HCT116 (cell line): ENCODE measurements at regions not wholly inside any gene's neighbourhood (a gene's known extent, or its start where the extent isn't known, plus 50 kb on each side); places are given as distances from the start of the nearest gene placed in this dataset.

Source experiments
- ATAC-seq: fragments of 200-7000 bp; cut with Tn5 transposase; 2 replicates; pipeline ENCODE4 v1.9.1; 2020; ENCODE audit warnings: mild to moderate bottlenecking, moderate library complexity
- BruUV-seq: library from RNA; stranded (reverse); fragments of 400-500 nt; replicated peaks from 2 replicates; lab custom pipeline; 2021; lab: Mats Ljungman, UMichigan
- CTCF ChIA-PET: fragments of 300-600 bp; sonication (Branson Sonifier 250); formaldehyde crosslinking; loops from one replicate; lab custom pipeline; 2021; ENCODE audit warnings: antibody characterized with exemption; lab: Charles Lee
- POLR2A ChIA-PET: fragments of 300-600, 350-600 bp; sonication (Branson Sonifier 250); formaldehyde crosslinking; loops from one replicate; lab custom pipeline; 2021; ENCODE audit warnings: antibody characterized with exemption; lab: Charles Lee
- RAD21 ChIA-PET, 2 experiments: fragments of 300-600 bp; sonication (Branson Sonifier 250); formaldehyde crosslinking; loops; one replicate each; lab custom pipeline; 2023; ENCODE audit warnings: low total read pairs in 2 of 2; ENCODE audit not compliant: uncharacterized antibody in 2 of 2, unreplicated experiment in 2 of 2, low non-redundant PET in 1 of 2; lab: Charles Lee
- DNase-seq: peaks from one replicate; pipeline ENCODE4 v3.0.0-alpha.2; 2010; ENCODE audit warnings: low read depth, low spot score
- H2AFZ ChIP-seq: fragments of 200-600 bp; shearing (Covaris generic), sonication (generic); 2 replicates; pipeline ENCODE4 v1.6.1; 2017; ENCODE audit warnings: low read depth, mixed run types, mixed read lengths, antibody characterized with exemption, low read length; ENCODE audit not compliant: poor library complexity, severe bottlenecking
- H3K27ac ChIP-seq: 2 replicates; pipeline ENCODE4 v1.5.1; 2012; ENCODE audit warnings: low read depth, low read length
- H3K27me3 ChIP-seq: fragments of 200-600 bp; sonication (generic); 2 replicates; pipeline ENCODE4 v1.6.1; 2016; ENCODE audit warnings: mixed run types, low read length, mixed read lengths; ENCODE audit not compliant: insufficient read depth
- H3K36me3 ChIP-seq, 2 experiments: fragments of 200-500 bp in 1 of 2; fragments of 200-600 bp in 1 of 2; sonication (Bioruptor generic) in 1 of 2; sonication (generic) in 1 of 2; 2 replicates each; pipeline versions ENCODE4 v1.5.1 to v1.6.1; 2014 to 2016; ENCODE audit warnings: low read length in 2 of 2, inconsistent platforms in 1 of 2, mixed read lengths in 1 of 2, mixed run types in 1 of 2; ENCODE audit not compliant: insufficient read depth in 2 of 2, control insufficient read depth in 1 of 2
- H3K4me1 ChIP-seq, 2 experiments: fragments of 200-600 bp in 1 of 2; sonication (generic) in 1 of 2; 2 replicates each; pipeline versions ENCODE4 v1.5.1 to v1.6.1; 2012 to 2017; ENCODE audit warnings: low read length in 2 of 2, inconsistent platforms in 1 of 2, mild to moderate bottlenecking in 1 of 2, mixed read lengths in 1 of 2, mixed run types in 1 of 2, moderate library complexity in 1 of 2; ENCODE audit not compliant: insufficient read depth in 2 of 2, control insufficient read depth in 1 of 2
- H3K4me2 ChIP-seq: fragments of 200-600 bp; sonication (generic); 2 replicates; pipeline ENCODE4 v1.6.1; 2017; ENCODE audit warnings: mixed run types, low read length, mixed read lengths
- H3K4me3 ChIP-seq, 2 experiments: fragments of 200-600 bp in 1 of 2; sonication (generic) in 1 of 2; replicated peaks in 1 of 2; 2 replicates each; pipeline ENCODE4 v1.5.1; 2011 to 2016; ENCODE audit warnings: low read length in 2 of 2, control low read depth in 1 of 2, low read depth in 1 of 2, mild to moderate bottlenecking in 1 of 2, mixed read lengths in 1 of 2, mixed run types in 1 of 2
- H3K79me2 ChIP-seq: fragments of 200-600 bp; sonication (generic); 2 replicates; pipeline ENCODE4 v1.6.1; 2017; ENCODE audit warnings: mild to moderate bottlenecking, mixed run types, low read length, moderate library complexity, mixed read lengths; ENCODE audit not compliant: insufficient read depth
- H3K9ac ChIP-seq: fragments of 200-600 bp; sonication (generic); 2 replicates; pipeline ENCODE4 v1.6.1; 2016; ENCODE audit warnings: low read length, mixed read lengths
- H3K9me2 ChIP-seq: fragments of 200-600 bp; sonication (generic), shearing (Covaris generic); 2 replicates; pipeline ENCODE4 v1.6.1; 2017; ENCODE audit warnings: mixed run types, mild to moderate bottlenecking, moderate library complexity; ENCODE audit not compliant: insufficient read depth
- H3K9me3 ChIP-seq, 2 experiments: fragments of 200-500 bp in 1 of 2; fragments of 200-600 bp in 1 of 2; sonication (Bioruptor generic) in 1 of 2; sonication (generic) in 1 of 2; 2 replicates each; pipeline ENCODE4 v1.6.1; 2014 to 2017; ENCODE audit warnings: low read length in 2 of 2, mixed read lengths in 2 of 2, inconsistent platforms in 1 of 2, low read depth in 1 of 2, mild to moderate bottlenecking in 1 of 2, mixed run types in 1 of 2, moderate library complexity in 1 of 2; ENCODE audit not compliant: control insufficient read depth in 1 of 2, insufficient read depth in 1 of 2
- H4K20me1 ChIP-seq: fragments of 200-600 bp; sonication (generic), shearing (Covaris generic); 2 replicates; pipeline ENCODE4 v1.6.1; 2017; ENCODE audit warnings: mixed run types, mild to moderate bottlenecking, moderate library complexity; ENCODE audit not compliant: insufficient read depth
- CBX3 ChIP-seq: IDR thresholded peaks from 2 replicates; pipeline ENCODE4 v1.6.1; 2012; ENCODE audit warnings: low read depth
- CEBPB ChIP-seq: IDR thresholded peaks from 2 replicates; pipeline ENCODE4 v1.6.1; 2012; ENCODE audit warnings: low read depth
- EGR1 ChIP-seq: IDR thresholded peaks from 2 replicates; pipeline ENCODE4 v1.6.1; 2012; ENCODE audit warnings: low read depth
- FOSL1 ChIP-seq: IDR thresholded peaks from 2 replicates; pipeline ENCODE4 v1.6.1; 2012; ENCODE audit warnings: low read depth
- JUND ChIP-seq: IDR thresholded peaks from 2 replicates; pipeline ENCODE4 v1.6.1; 2012
- RAD21 ChIP-seq: IDR thresholded peaks from 2 replicates; pipeline ENCODE4 v1.6.1; 2012; ENCODE audit warnings: low read depth, mild to moderate bottlenecking
- SP1 ChIP-seq: IDR thresholded peaks from 2 replicates; pipeline ENCODE4 v1.6.1; 2012; ENCODE audit warnings: low read depth
- SRF ChIP-seq: IDR thresholded peaks from 2 replicates; pipeline ENCODE4 v1.6.1; 2012; ENCODE audit warnings: low read depth
- TCF7L2 ChIP-seq: IDR thresholded peaks from 2 replicates; pipeline ENCODE4 v1.7.0; 2011; ENCODE audit warnings: borderline replicate concordance, inconsistent platforms; ENCODE audit not compliant: insufficient read depth, insufficient read length; ENCODE audit errors: extremely low read depth
- YY1 ChIP-seq: IDR thresholded peaks from 2 replicates; pipeline ENCODE4 v1.6.1; 2011; ENCODE audit warnings: low read length, low read depth, moderate library complexity, mild to moderate bottlenecking; ENCODE audit not compliant: insufficient replicate concordance; ENCODE audit errors: extremely low read depth
- intact Hi-C: fragments of 100-400 bp; cut with micrococcal nuclease; formaldehyde crosslinking; loops from 2 replicates; pipeline ENCODE4 v1.10.0; 2022
- TF ChIP-seq, protein P1 (sequence below), 3 experiments: fragments of 200-600 bp in 1 of 3; sonication (generic) in 1 of 3; IDR thresholded peaks in 2 of 3; conservative IDR thresholded peaks in 1 of 3; 2 replicates each; pipeline ENCODE4 v1.5.1; 2012 to 2017; ENCODE audit warnings: low read depth in 2 of 3, low read length in 2 of 3, antibody characterized with exemption in 1 of 3, borderline replicate concordance in 1 of 3, control low read depth in 1 of 3, mild to moderate bottlenecking in 1 of 3, mixed read lengths in 1 of 3, mixed run types in 1 of 3, moderate library complexity in 1 of 3; ENCODE audit not compliant: insufficient read depth in 1 of 3
- TF ChIP-seq, protein P2 (sequence below): IDR thresholded peaks from 2 replicates; pipeline ENCODE4 v1.6.1; 2012; ENCODE audit warnings: low read depth
- TF ChIP-seq, protein P3 (sequence below): IDR thresholded peaks from 2 replicates; pipeline ENCODE4 v1.6.1; 2012

DNA sequence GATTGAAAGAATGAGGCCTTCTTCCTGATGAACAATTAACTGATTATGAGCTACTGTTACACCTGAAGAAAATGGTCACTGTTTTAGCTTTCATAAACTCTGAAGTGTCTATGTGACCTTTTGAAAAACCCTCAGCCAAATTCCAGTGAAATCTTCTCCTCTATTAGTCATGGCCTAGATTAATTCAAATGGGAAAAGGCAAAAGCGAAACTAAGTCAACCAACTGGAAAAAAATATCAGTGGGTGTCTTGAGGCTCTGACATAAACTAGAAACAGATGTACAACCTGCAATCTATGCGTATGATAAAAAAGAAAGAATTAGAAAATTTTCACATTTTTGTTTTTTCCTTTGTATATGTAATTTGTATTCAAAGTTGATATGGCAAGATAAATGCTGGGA lies 169.4 kb upstream of the BANK1 start:
- no peaks in the 10 kb centered on the region for H4K20me1 ChIP-seq
- no peaks in the 10 kb centered on the region for H3K9me3 ChIP-seq
- ATAC-seq, result no peak
- no peak overlapping the region for H3K27ac ChIP-seq
- H2AFZ ChIP-seq, result peak overlapping the region; percentile 81
- H3K4me2 ChIP-seq, result peak overlapping the region; percentile 16; the same call in 1 of the 2 replicates
- intact Hi-C loops, result no loop called here
- H3K4me1 ChIP-seq, result no peaks in the 10 kb centered on the region; a peak in 1 of 4 replicates
- no peak overlapping the region for H3K9ac ChIP-seq
- BruUV-seq, result no TSS peak
- no peak overlapping the region for H3K4me3 ChIP-seq
- RAD21 ChIA-PET, result no interaction called here
- no peak for DNase-seq
- H3K79me2 ChIP-seq, result no peaks in the 10 kb centered on the region
- TF ChIP-seq RAD21 (no peak), JUND (no peak), SP1 (no peak), CEBPB (no peak), FOSL1 (no peak), EGR1 (no peak), SRF (no peak)
- TF ChIP-seq, protein P1, sequence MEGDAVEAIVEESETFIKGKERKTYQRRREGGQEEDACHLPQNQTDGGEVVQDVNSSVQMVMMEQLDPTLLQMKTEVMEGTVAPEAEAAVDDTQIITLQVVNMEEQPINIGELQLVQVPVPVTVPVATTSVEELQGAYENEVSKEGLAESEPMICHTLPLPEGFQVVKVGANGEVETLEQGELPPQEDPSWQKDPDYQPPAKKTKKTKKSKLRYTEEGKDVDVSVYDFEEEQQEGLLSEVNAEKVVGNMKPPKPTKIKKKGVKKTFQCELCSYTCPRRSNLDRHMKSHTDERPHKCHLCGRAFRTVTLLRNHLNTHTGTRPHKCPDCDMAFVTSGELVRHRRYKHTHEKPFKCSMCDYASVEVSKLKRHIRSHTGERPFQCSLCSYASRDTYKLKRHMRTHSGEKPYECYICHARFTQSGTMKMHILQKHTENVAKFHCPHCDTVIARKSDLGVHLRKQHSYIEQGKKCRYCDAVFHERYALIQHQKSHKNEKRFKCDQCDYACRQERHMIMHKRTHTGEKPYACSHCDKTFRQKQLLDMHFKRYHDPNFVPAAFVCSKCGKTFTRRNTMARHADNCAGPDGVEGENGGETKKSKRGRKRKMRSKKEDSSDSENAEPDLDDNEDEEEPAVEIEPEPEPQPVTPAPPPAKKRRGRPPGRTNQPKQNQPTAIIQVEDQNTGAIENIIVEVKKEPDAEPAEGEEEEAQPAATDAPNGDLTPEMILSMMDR (IDR thresholded peaks at IDR 0.05 in 2 of 3, conservative IDR thresholded peaks at IDR 0.05 in 1 of 3; ENCODE audit: borderline replicate concordance in 1 of 3, insufficient read depth in 1 of 3, low read depth in 2 of 3, low read length in 2 of 3), result no peak
- H3K36me3 ChIP-seq, result no peaks in the 10 kb centered on the region
- no peaks in the 10 kb centered on the region for H3K27me3 ChIP-seq
- POLR2A ChIA-PET, result no interaction called here
- CTCF ChIA-PET, result no interaction called here
- H3K9me2 ChIP-seq, result no peaks in the 10 kb centered on the region

DNA sequence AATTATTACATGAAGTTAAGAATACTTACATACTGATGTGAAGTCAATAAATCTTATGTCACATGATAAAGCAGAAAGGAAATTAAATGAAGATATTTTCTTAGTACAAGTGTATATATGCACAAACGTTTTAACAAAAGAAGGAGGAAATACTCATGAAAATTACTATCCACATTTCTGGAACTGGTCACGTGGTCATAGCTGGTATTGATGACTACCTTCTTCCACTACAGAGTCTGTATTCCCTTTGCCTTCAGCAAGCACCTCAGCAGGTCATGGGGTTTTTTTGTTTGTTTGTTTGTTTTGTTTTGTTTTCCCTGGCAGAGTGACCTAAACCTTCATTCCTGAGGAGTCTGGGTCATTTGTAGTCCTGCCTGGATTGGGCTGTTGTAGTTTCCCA lies 174.9 kb upstream of the BANK1 start:
- POLR2A ChIA-PET, result no interaction called here
- Histone ChIP-seq H3K4me2 (no peak overlapping the region), H3K27ac (no peak overlapping the region), H2AFZ (no peak overlapping the region), H3K27me3 (no peaks in the 10 kb centered on the region), H3K9ac (no peak overlapping the region), H3K4me3 (no peak overlapping the region), H3K4me1 (no peaks in the 10 kb centered on the region), H4K20me1 (no peaks in the 10 kb centered on the region), H3K36me3 (no peaks in the 10 kb centered on the region), H3K9me2 (no peaks in the 10 kb centered on the region), H3K9me3 (no peaks in the 10 kb centered on the region), H3K79me2 (no peaks in the 10 kb centered on the region)
- no TSS peak for BruUV-seq
- TF ChIP-seq YY1, result no peak
- TF ChIP-seq, protein P2, sequence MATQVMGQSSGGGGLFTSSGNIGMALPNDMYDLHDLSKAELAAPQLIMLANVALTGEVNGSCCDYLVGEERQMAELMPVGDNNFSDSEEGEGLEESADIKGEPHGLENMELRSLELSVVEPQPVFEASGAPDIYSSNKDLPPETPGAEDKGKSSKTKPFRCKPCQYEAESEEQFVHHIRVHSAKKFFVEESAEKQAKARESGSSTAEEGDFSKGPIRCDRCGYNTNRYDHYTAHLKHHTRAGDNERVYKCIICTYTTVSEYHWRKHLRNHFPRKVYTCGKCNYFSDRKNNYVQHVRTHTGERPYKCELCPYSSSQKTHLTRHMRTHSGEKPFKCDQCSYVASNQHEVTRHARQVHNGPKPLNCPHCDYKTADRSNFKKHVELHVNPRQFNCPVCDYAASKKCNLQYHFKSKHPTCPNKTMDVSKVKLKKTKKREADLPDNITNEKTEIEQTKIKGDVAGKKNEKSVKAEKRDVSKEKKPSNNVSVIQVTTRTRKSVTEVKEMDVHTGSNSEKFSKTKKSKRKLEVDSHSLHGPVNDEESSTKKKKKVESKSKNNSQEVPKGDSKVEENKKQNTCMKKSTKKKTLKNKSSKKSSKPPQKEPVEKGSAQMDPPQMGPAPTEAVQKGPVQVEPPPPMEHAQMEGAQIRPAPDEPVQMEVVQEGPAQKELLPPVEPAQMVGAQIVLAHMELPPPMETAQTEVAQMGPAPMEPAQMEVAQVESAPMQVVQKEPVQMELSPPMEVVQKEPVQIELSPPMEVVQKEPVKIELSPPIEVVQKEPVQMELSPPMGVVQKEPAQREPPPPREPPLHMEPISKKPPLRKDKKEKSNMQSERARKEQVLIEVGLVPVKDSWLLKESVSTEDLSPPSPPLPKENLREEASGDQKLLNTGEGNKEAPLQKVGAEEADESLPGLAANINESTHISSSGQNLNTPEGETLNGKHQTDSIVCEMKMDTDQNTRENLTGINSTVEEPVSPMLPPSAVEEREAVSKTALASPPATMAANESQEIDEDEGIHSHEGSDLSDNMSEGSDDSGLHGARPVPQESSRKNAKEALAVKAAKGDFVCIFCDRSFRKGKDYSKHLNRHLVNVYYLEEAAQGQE, result no peak
- TF ChIP-seq CBX3, result no peak
- TF ChIP-seq, protein P3, sequence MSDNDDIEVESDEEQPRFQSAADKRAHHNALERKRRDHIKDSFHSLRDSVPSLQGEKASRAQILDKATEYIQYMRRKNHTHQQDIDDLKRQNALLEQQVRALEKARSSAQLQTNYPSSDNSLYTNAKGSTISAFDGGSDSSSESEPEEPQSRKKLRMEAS, result no peak
- TF ChIP-seq, protein P1 (IDR thresholded peaks at IDR 0.05 in 2 of 3, conservative IDR thresholded peaks at IDR 0.05 in 1 of 3; ENCODE audit: borderline replicate concordance in 1 of 3, insufficient read depth in 1 of 3, low read depth in 2 of 3, low read length in 2 of 3), result no peak
- TF ChIP-seq TCF7L2, result no peak
- no peak for TF ChIP-seq CEBPB
- no peak for DNase-seq
- CTCF ChIA-PET, result no interaction called here
- no peak for ATAC-seq
- RAD21 ChIA-PET, result no interaction called here
- intact Hi-C loops, result no loop called here
